ENCODE measurements at regions not wholly inside any gene's neighbourhood (a gene's known extent, or its start where the extent isn't known, plus 50 kb on each side); places are given as distances from the start of the nearest gene placed in this dataset.

GRCh38 chr1:229093609-229094336 lies 177.1 kb upstream of the RAB4A start:
- no peak for DNase-seq
- POLR2A ChIA-PET, result no interaction called here
- peaks cover 0 to 2% (median 0%) of the 10 kb centered on the region in 5 experiments for H3K27me3 ChIP-seq (replicated peaks in 2 of 5; ENCODE audit: control insufficient read depth in 4 of 5, insufficient read depth in 5 of 5, low read length in 4 of 5)
- no peak overlapping the region for H3K4me3 ChIP-seq (ENCODE audit: control insufficient read depth in 1 of 7, extremely low read depth in 1 of 7, insufficient read depth in 4 of 7, low read depth in 2 of 7, low read length in 6 of 7)
- 100% methylated on average over 4 of the region's 5 CpGs for WGBS (ENCODE audit: insufficient coverage)
- no peaks in the 10 kb centered on the region for H3K4me1 ChIP-seq (ENCODE audit: control extremely low read depth in 1 of 4, control insufficient read depth in 4 of 4, insufficient read depth in 4 of 4, low read length in 3 of 4)
- H3K27ac ChIP-seq (ENCODE audit: insufficient read depth in 1 of 2, low read depth in 1 of 2, low read length in 2 of 2, poor library complexity in 1 of 2, severe bottlenecking in 2 of 2), result no peak overlapping the region
- H3K36me3 ChIP-seq (ENCODE audit: control insufficient read depth in 4 of 4, insufficient read depth in 4 of 4, low read length in 3 of 4), result no peaks in the 10 kb centered on the region
- CTCF ChIA-PET, result interaction anchor here (0.9 to 1.5 kb wide), 2 partner anchors 11 to 57 kb away, joined by 3 read pairs; no protein-coding TSS in a partner anchor
- H3K9me3 ChIP-seq (ENCODE audit: control extremely low read depth in 1 of 5, control insufficient read depth in 4 of 5, insufficient read depth in 2 of 5, low read depth in 1 of 5, low read length in 4 of 5), result peaks cover 0 to 2% (median 2%) of the 10 kb centered on the region in 5 experiments

- 98% methylated on average over 10 of the region's 13 CpGs for WGBS (ENCODE audit: insufficient coverage)
- Histone ChIP-seq H3K4me3 (ENCODE audit: control insufficient read depth in 1 of 7, extremely low read depth in 1 of 7, insufficient read depth in 4 of 7, low read depth in 2 of 7, low read length in 6 of 7) (no peak overlapping the region), H3K9me3 (ENCODE audit: control extremely low read depth in 1 of 5, control insufficient read depth in 4 of 5, insufficient read depth in 2 of 5, low read depth in 1 of 5, low read length in 4 of 5) (peaks cover 0 to 2% (median 2%) of the 10 kb centered on the region in 5 experiments), H3K4me1 (ENCODE audit: control extremely low read depth in 1 of 4, control insufficient read depth in 4 of 4, insufficient read depth in 4 of 4, low read length in 3 of 4) (no peaks in the 10 kb centered on the region), H3K27me3 (replicated peaks in 2 of 5; ENCODE audit: control insufficient read depth in 4 of 5, insufficient read depth in 5 of 5, low read length in 4 of 5) (peaks cover 0 to 2% (median 0%) of the 10 kb centered on the region in 5 experiments), H3K27ac (ENCODE audit: insufficient read depth in 1 of 2, low read depth in 1 of 2, low read length in 2 of 2, poor library complexity in 1 of 2, severe bottlenecking in 2 of 2) (no peak overlapping the region), H3K36me3 (ENCODE audit: control insufficient read depth in 4 of 4, insufficient read depth in 4 of 4, low read length in 3 of 4) (no peaks in the 10 kb centered on the region)
- no peak for DNase-seq
- POLR2A ChIA-PET, result no interaction called here
- CTCF ChIA-PET, result interaction anchor here (0.9 kb wide), 1 partner anchor 10 kb away, joined by 3 read pairs; no protein-coding TSS in a partner anchor
Measured at GRCh38 chr1:229094476-229095311, 176.2 kb upstream of the RAB4A start.

GRCh38 chr1:229095325-229095724 lies 175.6 kb upstream of the RAB4A start:
- H3K27ac ChIP-seq (ENCODE audit: insufficient read depth in 1 of 2, low read depth in 1 of 2, low read length in 2 of 2, poor library complexity in 1 of 2, severe bottlenecking in 2 of 2), result no peak overlapping the region
- no peaks in the 10 kb centered on the region for H3K36me3 ChIP-seq (ENCODE audit: control insufficient read depth in 4 of 4, insufficient read depth in 4 of 4, low read length in 3 of 4)
- H3K9me3 ChIP-seq (ENCODE audit: control extremely low read depth in 1 of 5, control insufficient read depth in 4 of 5, insufficient read depth in 2 of 5, low read depth in 1 of 5, low read length in 4 of 5), result peaks cover 0 to 2% (median 2%) of the 10 kb centered on the region in 5 experiments
- ChIA-PET POLR2A (no interaction called here), CTCF (no interaction called here)
- H3K4me1 ChIP-seq (ENCODE audit: control extremely low read depth in 1 of 4, control insufficient read depth in 4 of 4, insufficient read depth in 4 of 4, low read length in 3 of 4), result no peaks in the 10 kb centered on the region
- peaks cover 0 to 2% (median 0%) of the 10 kb centered on the region in 5 experiments for H3K27me3 ChIP-seq (replicated peaks in 2 of 5; ENCODE audit: control insufficient read depth in 4 of 5, insufficient read depth in 5 of 5, low read length in 4 of 5)
- H3K4me3 ChIP-seq (ENCODE audit: control insufficient read depth in 1 of 7, extremely low read depth in 1 of 7, insufficient read depth in 4 of 7, low read depth in 2 of 7, low read length in 6 of 7), result no peak overlapping the region
- no peak for DNase-seq

DNA sequence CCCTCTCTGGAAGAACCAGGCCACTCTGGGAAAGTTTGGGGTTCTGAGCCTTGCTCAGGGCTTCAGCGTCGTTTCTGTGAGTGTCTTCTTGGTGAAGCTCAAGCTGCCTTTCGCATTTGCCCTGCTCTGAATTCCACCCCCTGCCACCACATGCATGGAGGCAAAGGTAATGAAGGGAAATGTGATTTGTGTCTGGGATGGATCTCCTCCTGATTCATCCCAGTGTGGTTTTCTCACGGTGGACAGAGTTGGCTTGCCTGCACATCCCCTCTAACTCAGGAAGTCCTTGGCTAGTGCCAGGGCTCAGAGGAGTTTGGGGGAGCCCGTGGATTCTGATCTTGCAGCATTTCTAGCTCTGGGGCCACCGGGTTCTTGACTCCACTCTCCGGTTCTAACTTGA lies 173.6 kb upstream of the RAB4A start:
- 93% methylated on average over 4 of the region's 7 CpGs for WGBS (ENCODE audit: insufficient coverage)
- no peak overlapping the region for H3K27ac ChIP-seq (ENCODE audit: insufficient read depth in 1 of 2, low read depth in 1 of 2, low read length in 2 of 2, poor library complexity in 1 of 2, severe bottlenecking in 2 of 2)
- H3K4me1 ChIP-seq (ENCODE audit: control extremely low read depth in 1 of 4, control insufficient read depth in 4 of 4, insufficient read depth in 4 of 4, low read length in 3 of 4), result no peaks in the 10 kb centered on the region
- peaks cover 0 to under 1% (median 0%) of the 10 kb centered on the region in 5 experiments for H3K27me3 ChIP-seq (replicated peaks in 2 of 5; ENCODE audit: control insufficient read depth in 4 of 5, insufficient read depth in 5 of 5, low read length in 4 of 5)
- H3K9me3 ChIP-seq (ENCODE audit: control extremely low read depth in 1 of 5, control insufficient read depth in 4 of 5, insufficient read depth in 2 of 5, low read depth in 1 of 5, low read length in 4 of 5), result peaks cover 0 to 2% (median 2%) of the 10 kb centered on the region in 5 experiments
- no peak for DNase-seq
- ChIA-PET CTCF (no interaction called here), POLR2A (no interaction called here)
- no peaks in the 10 kb centered on the region for H3K36me3 ChIP-seq (ENCODE audit: control insufficient read depth in 4 of 4, insufficient read depth in 4 of 4, low read length in 3 of 4)
- no peak overlapping the region for H3K4me3 ChIP-seq (ENCODE audit: control insufficient read depth in 1 of 7, extremely low read depth in 1 of 7, insufficient read depth in 4 of 7, low read depth in 2 of 7, low read length in 6 of 7)

DNA sequence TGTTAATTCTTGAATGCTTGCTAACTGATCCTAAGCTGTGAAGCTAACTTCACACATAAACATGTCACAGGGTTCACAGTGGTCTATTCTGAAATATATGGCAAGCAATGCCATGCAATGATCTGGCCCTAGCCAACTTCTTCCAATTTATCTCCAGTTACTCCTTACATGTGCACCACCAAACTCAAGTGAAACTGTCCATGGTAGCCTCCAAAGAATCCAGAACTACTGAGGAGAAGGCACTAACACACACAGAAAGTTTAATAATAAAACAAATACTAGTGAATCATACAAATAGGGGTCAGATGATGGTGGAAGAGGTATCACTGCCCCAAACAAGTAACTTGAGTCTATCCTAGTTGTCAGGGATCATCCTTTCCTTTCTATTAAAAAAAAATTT lies 172.6 kb upstream of the RAB4A start:
- ChIA-PET CTCF (no interaction called here), POLR2A (no interaction called here)
- Histone ChIP-seq H3K9me3 (ENCODE audit: control extremely low read depth in 1 of 5, control insufficient read depth in 4 of 5, insufficient read depth in 2 of 5, low read depth in 1 of 5, low read length in 4 of 5) (peaks cover 0 to 2% (median 2%) of the 10 kb centered on the region in 5 experiments), H3K4me3 (ENCODE audit: control insufficient read depth in 1 of 7, extremely low read depth in 1 of 7, insufficient read depth in 4 of 7, low read depth in 2 of 7, low read length in 6 of 7) (no peak overlapping the region), H3K36me3 (ENCODE audit: control insufficient read depth in 4 of 4, insufficient read depth in 4 of 4, low read length in 3 of 4) (no peaks in the 10 kb centered on the region), H3K27ac (ENCODE audit: insufficient read depth in 1 of 2, low read depth in 1 of 2, low read length in 2 of 2, poor library complexity in 1 of 2, severe bottlenecking in 2 of 2) (no peak overlapping the region), H3K27me3 (replicated peaks in 2 of 5; ENCODE audit: control insufficient read depth in 4 of 5, insufficient read depth in 5 of 5, low read length in 4 of 5) (no peaks in the 10 kb centered on the region), H3K4me1 (ENCODE audit: control extremely low read depth in 1 of 4, control insufficient read depth in 4 of 4, insufficient read depth in 4 of 4, low read length in 3 of 4) (no peaks in the 10 kb centered on the region)
- DNase-seq, result no peak

GRCh38 chr1:229098903-229099578 lies 171.9 kb upstream of the RAB4A start:
- WGBS (ENCODE audit: insufficient coverage), result 94% methylated on average over 6 of the region's 8 CpGs
- POLR2A ChIA-PET, result no interaction called here
- Histone ChIP-seq H3K4me3 (ENCODE audit: control insufficient read depth in 1 of 7, extremely low read depth in 1 of 7, insufficient read depth in 4 of 7, low read depth in 2 of 7, low read length in 6 of 7) (no peak overlapping the region), H3K36me3 (ENCODE audit: control insufficient read depth in 4 of 4, insufficient read depth in 4 of 4, low read length in 3 of 4) (no peaks in the 10 kb centered on the region), H3K9me3 (ENCODE audit: control extremely low read depth in 1 of 5, control insufficient read depth in 4 of 5, insufficient read depth in 2 of 5, low read depth in 1 of 5, low read length in 4 of 5) (peaks cover 0 to 2% (median 2%) of the 10 kb centered on the region in 5 experiments), H3K27me3 (replicated peaks in 2 of 5; ENCODE audit: control insufficient read depth in 4 of 5, insufficient read depth in 5 of 5, low read length in 4 of 5) (no peaks in the 10 kb centered on the region), H3K4me1 (ENCODE audit: control extremely low read depth in 1 of 4, control insufficient read depth in 4 of 4, insufficient read depth in 4 of 4, low read length in 3 of 4) (no peaks in the 10 kb centered on the region), H3K27ac (ENCODE audit: insufficient read depth in 1 of 2, low read depth in 1 of 2, low read length in 2 of 2, poor library complexity in 1 of 2, severe bottlenecking in 2 of 2) (no peak overlapping the region)
- CTCF ChIA-PET, result no interaction called here
- no peak for DNase-seq
